Fibroblast of upper back skin (primary cell): ENCODE measurements at regions not wholly inside any gene's neighbourhood (a gene's known extent, or its start where the extent isn't known, plus 50 kb on each side); places are given as distances from the start of the nearest gene placed in this dataset.
A peak's percentile ranks its signal among the peaks of the same experiment; 100 is the strongest.

Experiments used
- DNase-seq: peaks from one replicate; pipeline ENCODE4 v3.0.0-alpha.2; 2013

GRCh38 chr12:115338566-115339294 is 654.8 kb upstream of the TBX3 start:
- no peak for DNase-seq

GRCh38 chr12:115337693-115338543 is 653.9 kb upstream of the TBX3 start:
- DNase-seq = peak; percentile 88

- no peak for DNase-seq
Measured at GRCh38 chr12:115336506-115336905, 652.5 kb upstream of the TBX3 start.

- DNase-seq = no peak
Measured at GRCh38 chr12:115335594-115335993, 651.6 kb upstream of the TBX3 start.

- no peak for DNase-seq
Measured at GRCh38 chr12:115335048-115335447, 651.1 kb upstream of the TBX3 start.

GRCh38 chr12:115332945-115333344 is 649.0 kb upstream of the TBX3 start:
- no peak for DNase-seq

GRCh38 chr12:115325858-115326257 is 641.9 kb upstream of the TBX3 start:
- no peak for DNase-seq

GRCh38 chr12:115324949-115325593 is 641.1 kb upstream of the TBX3 start:
- no peak for DNase-seq

GRCh38 chr12:115323223-115323905 is 639.4 kb upstream of the TBX3 start:
- peak; percentile 88 for DNase-seq

- peak; percentile 85 for DNase-seq
Measured at GRCh38 chr12:115322275-115322674, 638.3 kb upstream of the TBX3 start.

- no peak for DNase-seq
Measured at GRCh38 chr12:115320967-115321366, 637.0 kb upstream of the TBX3 start.

GRCh38 chr12:115320451-115320850 is 636.5 kb upstream of the TBX3 start:
- DNase-seq = no peak

- no peak for DNase-seq
Measured at GRCh38 chr12:115319446-115320040, 635.6 kb upstream of the TBX3 start.

GRCh38 chr12:115313929-115314328 is 630.0 kb upstream of the TBX3 start:
- peak; percentile 85 for DNase-seq

- DNase-seq = no peak
Measured at GRCh38 chr12:115312901-115313300, 628.9 kb upstream of the TBX3 start.

- no peak for DNase-seq
Measured at GRCh38 chr12:115311875-115312274, 627.9 kb upstream of the TBX3 start.

GRCh38 chr12:115308918-115309317 is 624.9 kb upstream of the TBX3 start:
- DNase-seq = no peak

GRCh38 chr12:115306380-115306779 is 622.4 kb upstream of the TBX3 start:
- no peak for DNase-seq

GRCh38 chr12:115305867-115306266 is 621.9 kb upstream of the TBX3 start:
- DNase-seq = no peak

- no peak for DNase-seq
Measured at GRCh38 chr12:115305275-115305674, 621.3 kb upstream of the TBX3 start.

GRCh38 chr12:115303723-115304309 is 619.8 kb upstream of the TBX3 start:
- peak; percentile 70 for DNase-seq

- DNase-seq = no peak
Measured at GRCh38 chr12:115297445-115297844, 613.5 kb upstream of the TBX3 start.
